ENCODE measurements at regions not wholly inside any gene's neighbourhood (a gene's known extent, or its start where the extent isn't known, plus 50 kb on each side); places are given as distances from the start of the nearest gene placed in this dataset.

GRCh38 chr6:113127786-113128419 lies 729.2 kb upstream of the MARCKS start:
- no peak for TF ChIP-seq CTCF (IDR thresholded peaks at IDR 0.05; ENCODE audit: extremely low read depth in 1 of 2, insufficient read depth in 1 of 2, low read depth in 1 of 2, low read length in 2 of 2)
- no peak for TF ChIP-seq EZH2 (IDR thresholded peaks at IDR 0.05; ENCODE audit: borderline replicate concordance, low read depth, low read length, severe bottlenecking)
- TF ChIP-seq POLR2AphosphoS5 (IDR thresholded peaks at IDR 0.05; ENCODE audit: insufficient read depth, low read depth, low read length) = no peak
- no peak for TF ChIP-seq POLR2A (IDR thresholded peaks at IDR 0.05; ENCODE audit: low read depth, low read length)

Measured in endothelial cell of umbilical vein (primary cell).